GM12878 (cell line): ENCODE measurements at regions not wholly inside any gene's neighbourhood (a gene's known extent, or its start where the extent isn't known, plus 50 kb on each side); places are given as distances from the start of the nearest gene placed in this dataset.

ENCODE experiments used
- ATAC-seq: fragments of 200-7000 bp; cut with Tn5 transposase; 3 replicates; pipeline ENCODE4 v1.9.1; 2020; ENCODE audit warnings: mild to moderate bottlenecking, moderate library complexity
- BruUV-seq: library from RNA; stranded (reverse); fragments of 400-500 nt; replicated peaks from 2 replicates; lab custom pipeline; 2021; lab: Mats Ljungman, UMichigan
- CTCF ChIA-PET: fragments of 300-600 bp; sonication (Branson Sonifier 250); formaldehyde crosslinking; extraction: SDS; loops from one replicate; lab custom pipeline; 2021; ENCODE audit warnings: inconsistent platforms; lab: Yijun Ruan, JAX
- POLR2A ChIA-PET: fragments of 350-600 bp; formaldehyde crosslinking; extraction: SDS; loops from one replicate; lab custom pipeline; 2021; ENCODE audit warnings: inconsistent platforms; lab: Charles Lee
- RAD21 ChIA-PET: fragments of 300-600 bp; sonication (Branson Sonifier 250); formaldehyde crosslinking; loops from one replicate; lab custom pipeline; 2023; ENCODE audit warnings: antibody characterized with exemption; ENCODE audit not compliant: unreplicated experiment; lab: Charles Lee
- SMC1A ChIA-PET: fragments of 300-600 bp; sonication (Branson Sonifier 250); formaldehyde crosslinking; loops from one replicate; lab custom pipeline; 2023; ENCODE audit not compliant: unreplicated experiment, uncharacterized antibody; lab: Charles Lee
- DNase-seq: peaks from one replicate; pipeline ENCODE4 v3.0.0-alpha.2; 2011; ENCODE audit warnings: low read depth, low spot score
- FAIRE-seq: peaks from 3 replicates; lab custom pipeline; 2011; peaks lifted over from hg19 to GRCh38; lab: Jason Lieb, UNC
- H2AFZ ChIP-seq: 2 replicates; pipeline ENCODE4 v1.6.0; 2011; ENCODE audit warnings: low read depth, low read length, control low read depth; ENCODE audit not compliant: control insufficient read depth
- H3K27ac ChIP-seq: 2 replicates; pipeline ENCODE4 v1.5.1; 2011; ENCODE audit warnings: control low read depth; ENCODE audit not compliant: control insufficient read depth, insufficient read depth
- H3K27me3 ChIP-seq, 2 experiments: replicated peaks in 1 of 2; 2 replicates each; pipeline versions ENCODE4 v1.6.0 to v1.6.1; 2011; ENCODE audit warnings: low read length in 1 of 2; ENCODE audit not compliant: control insufficient read depth in 2 of 2, insufficient read depth in 2 of 2
- H3K36me3 ChIP-seq, 2 experiments: 2 replicates each; pipeline ENCODE4 v1.5.1; 2011; ENCODE audit warnings: low read length in 1 of 2; ENCODE audit not compliant: control insufficient read depth in 2 of 2, insufficient read depth in 2 of 2
- H3K4me1 ChIP-seq: 2 replicates; pipeline ENCODE4 v1.6.1; 2011; ENCODE audit warnings: mild to moderate bottlenecking, low read length, moderate library complexity, mixed read lengths; ENCODE audit not compliant: control insufficient read depth, insufficient read depth
- H3K4me2 ChIP-seq: 2 replicates; pipeline ENCODE4 v1.6.0; 2011; ENCODE audit warnings: control low read depth; ENCODE audit not compliant: control insufficient read depth, insufficient read depth
- H3K4me3 ChIP-seq: fragments of 200-600 bp; sonication (generic); 2 replicates; pipeline ENCODE4 v1.5.1; 2016
- H3K79me2 ChIP-seq: 2 replicates; pipeline ENCODE4 v1.6.0; 2011; ENCODE audit warnings: low read length; ENCODE audit not compliant: control insufficient read depth, insufficient read depth
- H3K9ac ChIP-seq: 2 replicates; pipeline ENCODE4 v1.8.0; 2011; ENCODE audit warnings: low read length, control low read depth, mixed read lengths; ENCODE audit not compliant: control insufficient read depth, insufficient read depth
- H3K9me3 ChIP-seq: replicated peaks from 3 replicates; pipeline ENCODE4 v1.5.1; 2011; ENCODE audit warnings: mild to moderate bottlenecking, low read length; ENCODE audit not compliant: control insufficient read depth, insufficient read depth
- H4K20me1 ChIP-seq: 2 replicates; pipeline ENCODE4 v1.6.0; 2011; ENCODE audit not compliant: control insufficient read depth, insufficient read depth
- BHLHE40 ChIP-seq, 2 experiments: fragments of 450-650 bp in 1 of 2; IDR thresholded peaks; 2 replicates each; pipeline ENCODE4 v1.6.1; 2011 to 2017; ENCODE audit warnings: low read depth in 2 of 2, borderline replicate concordance in 1 of 2, improper control_type of control experiment in 1 of 2, low read length in 1 of 2, mild to moderate bottlenecking in 1 of 2
- CBX5 ChIP-seq: sonication (generic); IDR thresholded peaks from 2 replicates; pipeline ENCODE4 v1.6.1; 2016; ENCODE audit warnings: low read depth, moderate library complexity, mild to moderate bottlenecking, inconsistent platforms
- CHD1 ChIP-seq: IDR thresholded peaks from 2 replicates; pipeline ENCODE4 v1.6.1; 2012; ENCODE audit warnings: low read depth, low read length, improper control_type of control experiment
- ESRRA ChIP-seq: IDR thresholded peaks from 2 replicates; pipeline ENCODE4 v1.6.1; 2012; ENCODE audit warnings: mild to moderate bottlenecking, low read length, improper control_type of control experiment
- MEF2B ChIP-seq: fragments of 450-650 bp; IDR thresholded peaks from 2 replicates; pipeline ENCODE4 v1.6.1; 2018; ENCODE audit warnings: mild to moderate bottlenecking, moderate library complexity; ENCODE audit not compliant: partially characterized antibody, poor library complexity, severe bottlenecking
- MYB ChIP-seq: fragments of 150-350 bp; IDR thresholded peaks from 2 replicates; pipeline ENCODE4 v1.6.1; 2014; ENCODE audit warnings: mild to moderate bottlenecking, low read depth, low read length, borderline replicate concordance
- NFIC ChIP-seq: IDR thresholded peaks from 2 replicates; pipeline ENCODE4 v1.6.1; 2012; ENCODE audit warnings: low read depth, mild to moderate bottlenecking, inconsistent platforms, low read length, moderate library complexity
- NR2F1 ChIP-seq: fragments of 450-650 bp; conservative IDR thresholded peaks from 2 replicates; pipeline ENCODE4 v1.6.1; 2017; ENCODE audit warnings: mild to moderate bottlenecking
- POU2F2 ChIP-seq: IDR thresholded peaks from 3 replicates; pipeline ENCODE4 v1.6.1; 2011; ENCODE audit warnings: low read depth, mild to moderate bottlenecking, low read length, borderline replicate concordance
- RCOR1 ChIP-seq: conservative IDR thresholded peaks from 2 replicates; pipeline ENCODE4 v1.6.1; 2012; ENCODE audit warnings: low read depth, low read length, improper control_type of control experiment
- RFX5 ChIP-seq: IDR thresholded peaks from 2 replicates; pipeline ENCODE4 v1.6.1; 2011; ENCODE audit warnings: low read depth, low read length, improper control_type of control experiment
- SMC3 ChIP-seq: IDR thresholded peaks from 2 replicates; pipeline ENCODE4 v1.6.1; 2011; ENCODE audit warnings: low read length, improper control_type of control experiment, borderline replicate concordance
- TAF1 ChIP-seq: IDR thresholded peaks from 2 replicates; pipeline ENCODE4 v1.6.1; 2011; ENCODE audit warnings: mild to moderate bottlenecking, low read depth, low read length, borderline replicate concordance
- ZZZ3 ChIP-seq: IDR thresholded peaks from 2 replicates; pipeline ENCODE4 v1.6.1; 2011; ENCODE audit warnings: low read depth; ENCODE audit not compliant: control insufficient read depth, insufficient read length
- WGBS: methylation state at CpG from one replicate; pipeline ENCODE4 v1.1.6; 2016; ENCODE audit warnings: low lambda C conversion rate; ENCODE audit not compliant: insufficient replicate concordance, insufficient coverage; ENCODE audit errors: missing lambda C conversion rate; 5-methylcytosine and 5-hydroxymethylcytosine counted together
- in situ Hi-C: fragments of 300-500 bp; cut with MboI; formaldehyde crosslinking; loops from 9 replicates; pipeline ENCODE4 v1.14.3; 2018; ENCODE audit warnings: mixed read lengths
- intact Hi-C: fragments of 100-400 bp; cut with micrococcal nuclease; formaldehyde crosslinking; loops from one replicate; pipeline ENCODE4 v1.14.2; 2022; ENCODE audit not compliant: unreplicated experiment
- TF ChIP-seq, protein P1 (sequence below): IDR thresholded peaks from 2 replicates; pipeline ENCODE4 v1.6.1; 2011; ENCODE audit warnings: mild to moderate bottlenecking, low read depth, low read length, moderate library complexity; ENCODE audit not compliant: insufficient replicate concordance
- TF ChIP-seq, protein P2 (sequence below): fragments of 450-650 bp; IDR thresholded peaks from 2 replicates; pipeline ENCODE4 v1.6.1; 2017; ENCODE audit warnings: low read depth, mild to moderate bottlenecking, moderate library complexity
- TF ChIP-seq, protein P3 (sequence below): fragments of 450-650 bp; formaldehyde crosslinking; IDR thresholded peaks from 2 replicates; pipeline ENCODE4 v1.4.0; 2022; ENCODE audit warnings: mild to moderate bottlenecking, moderate library complexity
- TF ChIP-seq, protein P4 (sequence below): fragments of 450-650 bp; IDR thresholded peaks from 2 replicates; pipeline ENCODE4 v1.6.1; 2014; ENCODE audit warnings: mild to moderate bottlenecking

DNA sequence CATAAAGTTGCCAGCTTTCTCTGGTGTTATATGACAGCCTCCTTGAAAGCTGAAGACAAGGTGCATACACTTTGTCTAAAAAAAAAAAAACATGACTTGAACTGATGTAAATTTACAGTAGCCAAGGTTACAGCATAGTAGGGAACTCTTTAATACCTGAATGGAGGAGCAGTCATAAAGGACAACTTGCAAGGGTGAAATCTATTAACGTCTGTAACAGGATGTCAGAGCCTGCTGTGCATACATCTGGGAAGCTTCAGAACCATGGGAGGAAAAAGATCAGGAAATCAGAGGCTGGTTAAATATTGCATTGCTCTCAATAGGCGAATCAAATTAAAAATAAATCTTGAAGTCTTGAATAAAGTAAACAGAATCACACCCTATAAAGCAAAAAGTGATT, 484.0 kb upstream of the CTSO start:
- Histone ChIP-seq H3K36me3 (no peaks in the 10 kb centered on the region), H3K4me2 (no peak overlapping the region), H3K9ac (no peak overlapping the region), H2AFZ (no peak overlapping the region), H3K9me3 (no peaks in the 10 kb centered on the region), H3K4me3 (no peak overlapping the region), H4K20me1 (no peaks in the 10 kb centered on the region), H3K4me1 (no peaks in the 10 kb centered on the region), H3K27me3 (no peaks in the 10 kb centered on the region), H3K27ac (no peak overlapping the region), H3K79me2 (no peaks in the 10 kb centered on the region)
- intact Hi-C loops, result no loop called here
- FAIRE-seq, result no peak
- ChIA-PET CTCF (no interaction called here), RAD21 (no interaction called here), SMC1A (no interaction called here), POLR2A (no interaction called here)
- BruUV-seq, result no TSS peak
- 18% methylated on average over 2 of the region's 2 CpGs for WGBS
- ATAC-seq, result no peak
- in situ Hi-C loops, result no loop called here
- no peak for DNase-seq
- no peak for TF ChIP-seq TAF1
- TF ChIP-seq MEF2B, result no peak
- TF ChIP-seq MYB, result no peak
- TF ChIP-seq, protein P1, sequence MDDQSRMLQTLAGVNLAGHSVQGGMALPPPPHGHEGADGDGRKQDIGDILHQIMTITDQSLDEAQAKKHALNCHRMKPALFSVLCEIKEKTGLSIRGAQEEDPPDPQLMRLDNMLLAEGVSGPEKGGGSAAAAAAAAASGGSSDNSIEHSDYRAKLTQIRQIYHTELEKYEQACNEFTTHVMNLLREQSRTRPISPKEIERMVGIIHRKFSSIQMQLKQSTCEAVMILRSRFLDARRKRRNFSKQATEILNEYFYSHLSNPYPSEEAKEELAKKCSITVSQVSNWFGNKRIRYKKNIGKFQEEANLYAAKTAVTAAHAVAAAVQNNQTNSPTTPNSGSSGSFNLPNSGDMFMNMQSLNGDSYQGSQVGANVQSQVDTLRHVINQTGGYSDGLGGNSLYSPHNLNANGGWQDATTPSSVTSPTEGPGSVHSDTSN, result no peak
- TF ChIP-seq, protein P2, sequence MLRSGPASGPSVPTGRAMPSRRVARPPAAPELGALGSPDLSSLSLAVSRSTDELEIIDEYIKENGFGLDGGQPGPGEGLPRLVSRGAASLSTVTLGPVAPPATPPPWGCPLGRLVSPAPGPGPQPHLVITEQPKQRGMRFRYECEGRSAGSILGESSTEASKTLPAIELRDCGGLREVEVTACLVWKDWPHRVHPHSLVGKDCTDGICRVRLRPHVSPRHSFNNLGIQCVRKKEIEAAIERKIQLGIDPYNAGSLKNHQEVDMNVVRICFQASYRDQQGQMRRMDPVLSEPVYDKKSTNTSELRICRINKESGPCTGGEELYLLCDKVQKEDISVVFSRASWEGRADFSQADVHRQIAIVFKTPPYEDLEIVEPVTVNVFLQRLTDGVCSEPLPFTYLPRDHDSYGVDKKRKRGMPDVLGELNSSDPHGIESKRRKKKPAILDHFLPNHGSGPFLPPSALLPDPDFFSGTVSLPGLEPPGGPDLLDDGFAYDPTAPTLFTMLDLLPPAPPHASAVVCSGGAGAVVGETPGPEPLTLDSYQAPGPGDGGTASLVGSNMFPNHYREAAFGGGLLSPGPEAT, result no peak
- no peak for TF ChIP-seq BHLHE40 (IDR thresholded peaks at IDR 0.05; ENCODE audit: borderline replicate concordance in 1 of 2, low read depth in 2 of 2, low read length in 1 of 2)
- TF ChIP-seq ZZZ3, result no peak
- no peak for TF ChIP-seq NFIC
- TF ChIP-seq ESRRA, result no peak
- TF ChIP-seq POU2F2, result no peak
- no peak for TF ChIP-seq RCOR1
- TF ChIP-seq, protein P3, sequence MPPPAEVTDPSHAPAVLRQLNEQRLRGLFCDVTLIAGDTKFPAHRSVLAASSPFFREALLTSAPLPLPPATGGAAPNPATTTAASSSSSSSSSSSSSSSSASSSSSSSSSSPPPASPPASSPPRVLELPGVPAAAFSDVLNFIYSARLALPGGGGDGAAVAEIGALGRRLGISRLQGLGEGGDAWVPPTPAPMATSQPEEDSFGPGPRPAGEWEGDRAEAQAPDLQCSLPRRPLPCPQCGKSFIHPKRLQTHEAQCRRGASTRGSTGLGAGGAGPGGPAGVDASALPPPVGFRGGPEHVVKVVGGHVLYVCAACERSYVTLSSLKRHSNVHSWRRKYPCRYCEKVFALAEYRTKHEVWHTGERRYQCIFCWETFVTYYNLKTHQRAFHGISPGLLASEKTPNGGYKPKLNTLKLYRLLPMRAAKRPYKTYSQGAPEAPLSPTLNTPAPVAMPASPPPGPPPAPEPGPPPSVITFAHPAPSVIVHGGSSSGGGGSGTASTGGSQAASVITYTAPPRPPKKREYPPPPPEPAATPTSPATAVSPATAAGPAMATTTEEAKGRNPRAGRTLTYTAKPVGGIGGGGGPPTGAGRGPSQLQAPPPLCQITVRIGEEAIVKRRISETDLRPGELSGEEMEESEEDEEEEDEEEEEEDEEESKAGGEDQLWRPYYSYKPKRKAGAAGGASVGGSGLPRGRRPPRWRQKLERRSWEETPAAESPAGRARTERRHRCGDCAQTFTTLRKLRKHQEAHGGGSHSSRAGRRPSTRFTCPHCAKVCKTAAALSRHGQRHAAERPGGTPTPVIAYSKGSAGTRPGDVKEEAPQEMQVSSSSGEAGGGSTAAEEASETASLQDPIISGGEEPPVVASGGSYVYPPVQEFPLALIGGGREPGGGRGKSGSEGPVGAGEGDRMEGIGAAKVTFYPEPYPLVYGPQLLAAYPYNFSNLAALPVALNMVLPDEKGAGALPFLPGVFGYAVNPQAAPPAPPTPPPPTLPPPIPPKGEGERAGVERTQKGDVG, result no peak
- no peak for TF ChIP-seq SMC3
- no peak for TF ChIP-seq RFX5
- TF ChIP-seq NR2F1, result no peak
- TF ChIP-seq, protein P4, sequence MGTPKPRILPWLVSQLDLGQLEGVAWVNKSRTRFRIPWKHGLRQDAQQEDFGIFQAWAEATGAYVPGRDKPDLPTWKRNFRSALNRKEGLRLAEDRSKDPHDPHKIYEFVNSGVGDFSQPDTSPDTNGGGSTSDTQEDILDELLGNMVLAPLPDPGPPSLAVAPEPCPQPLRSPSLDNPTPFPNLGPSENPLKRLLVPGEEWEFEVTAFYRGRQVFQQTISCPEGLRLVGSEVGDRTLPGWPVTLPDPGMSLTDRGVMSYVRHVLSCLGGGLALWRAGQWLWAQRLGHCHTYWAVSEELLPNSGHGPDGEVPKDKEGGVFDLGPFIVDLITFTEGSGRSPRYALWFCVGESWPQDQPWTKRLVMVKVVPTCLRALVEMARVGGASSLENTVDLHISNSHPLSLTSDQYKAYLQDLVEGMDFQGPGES, result no peak
- no peak for TF ChIP-seq CHD1
- no peak for TF ChIP-seq CBX5
